Mammary epithelial cell (primary cell): ENCODE measurements at regions not wholly inside any gene's neighbourhood (a gene's known extent, or its start where the extent isn't known, plus 50 kb on each side); places are given as distances from the start of the nearest gene placed in this dataset.

ENCODE experiments used
- EZH2 ChIP-seq: IDR thresholded peaks from 2 replicates; pipeline ENCODE4 v1.6.1; 2012; ENCODE audit warnings: low read length, inconsistent platforms, borderline replicate concordance
- TF ChIP-seq, protein P1 (sequence below), 2 donors: IDR thresholded peaks in 1 of 2; conservative IDR thresholded peaks in 1 of 2; 2 replicates each; pipeline ENCODE4 v1.5.1; 2011 to 2012; ENCODE audit warnings: inconsistent platforms in 2 of 2, low read length in 2 of 2, mild to moderate bottlenecking in 2 of 2, control low read depth in 1 of 2, low read depth in 1 of 2; ENCODE audit not compliant: insufficient read depth in 1 of 2; ENCODE audit errors: extremely low read depth in 1 of 2

DNA sequence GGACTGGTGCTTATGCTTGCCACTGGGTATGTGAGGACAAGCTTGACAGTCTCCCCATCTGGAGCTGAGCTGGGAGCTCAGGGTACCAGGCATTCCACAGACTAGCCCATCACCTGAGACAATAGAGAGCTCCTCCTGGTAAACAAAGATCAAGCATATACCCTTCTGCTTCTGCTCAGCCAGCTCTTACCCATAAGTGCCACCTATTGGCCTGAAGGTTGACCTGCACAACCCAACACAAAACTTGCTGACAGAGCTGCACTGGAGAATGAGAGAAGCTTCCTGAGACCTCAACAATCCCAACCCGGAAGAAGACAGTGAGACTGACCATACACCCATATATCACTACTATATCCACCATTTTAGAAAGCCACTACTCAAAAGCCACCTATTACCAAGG is 1049.2 kb upstream of the INTU start:
- TF ChIP-seq, protein P1, sequence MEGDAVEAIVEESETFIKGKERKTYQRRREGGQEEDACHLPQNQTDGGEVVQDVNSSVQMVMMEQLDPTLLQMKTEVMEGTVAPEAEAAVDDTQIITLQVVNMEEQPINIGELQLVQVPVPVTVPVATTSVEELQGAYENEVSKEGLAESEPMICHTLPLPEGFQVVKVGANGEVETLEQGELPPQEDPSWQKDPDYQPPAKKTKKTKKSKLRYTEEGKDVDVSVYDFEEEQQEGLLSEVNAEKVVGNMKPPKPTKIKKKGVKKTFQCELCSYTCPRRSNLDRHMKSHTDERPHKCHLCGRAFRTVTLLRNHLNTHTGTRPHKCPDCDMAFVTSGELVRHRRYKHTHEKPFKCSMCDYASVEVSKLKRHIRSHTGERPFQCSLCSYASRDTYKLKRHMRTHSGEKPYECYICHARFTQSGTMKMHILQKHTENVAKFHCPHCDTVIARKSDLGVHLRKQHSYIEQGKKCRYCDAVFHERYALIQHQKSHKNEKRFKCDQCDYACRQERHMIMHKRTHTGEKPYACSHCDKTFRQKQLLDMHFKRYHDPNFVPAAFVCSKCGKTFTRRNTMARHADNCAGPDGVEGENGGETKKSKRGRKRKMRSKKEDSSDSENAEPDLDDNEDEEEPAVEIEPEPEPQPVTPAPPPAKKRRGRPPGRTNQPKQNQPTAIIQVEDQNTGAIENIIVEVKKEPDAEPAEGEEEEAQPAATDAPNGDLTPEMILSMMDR (conservative IDR thresholded peaks at IDR 0.05 in 1 of 2, IDR thresholded peaks at IDR 0.05 in 1 of 2; ENCODE audit: extremely low read depth in 1 of 2, insufficient read depth in 1 of 2, low read depth in 1 of 2, low read length in 2 of 2), result peak; percentile 46 to 65
- TF ChIP-seq EZH2, result no peak
